ENCODE measurements at regions not wholly inside any gene's neighbourhood (a gene's known extent, or its start where the extent isn't known, plus 50 kb on each side); places are given as distances from the start of the nearest gene placed in this dataset.

- no peak overlapping the region for H2AFZ ChIP-seq (ENCODE audit: low read depth, low read length, poor library complexity, severe bottlenecking)
- H3K27ac ChIP-seq (ENCODE audit: low read depth, low read length): no peak overlapping the region
- H3K4me3 ChIP-seq (replicated peaks in 1 of 2; ENCODE audit: low read depth in 1 of 2, low read length in 2 of 2): no peak overlapping the region
- no peaks in the 10 kb centered on the region for H3K4me1 ChIP-seq (ENCODE audit: control insufficient read depth in 1 of 2, insufficient read depth in 2 of 2, low read length in 2 of 2)
- no peaks in the 10 kb centered on the region for H3K79me2 ChIP-seq (ENCODE audit: insufficient read depth, low read length)
- ChIA-PET POLR2A (no interaction called here), RAD21 (ENCODE audit: low non-redundant PET in 1 of 2, low total read pairs in 2 of 2, uncharacterized antibody in 2 of 2, unreplicated experiment in 2 of 2) (no interaction called here), CTCF (no interaction called here)
- intact Hi-C loops (cut with micrococcal nuclease): no loop called here
- ATAC-seq (no peak), DNase-seq (ENCODE audit: low read depth, low spot score) (no peak)
- no peak for TF ChIP-seq ELF1 (IDR thresholded peaks at IDR 0.05; ENCODE audit: borderline replicate concordance, low read depth)
- TF ChIP-seq SP1 (IDR thresholded peaks at IDR 0.05; ENCODE audit: low read depth): no peak
- TF ChIP-seq, protein P1, sequence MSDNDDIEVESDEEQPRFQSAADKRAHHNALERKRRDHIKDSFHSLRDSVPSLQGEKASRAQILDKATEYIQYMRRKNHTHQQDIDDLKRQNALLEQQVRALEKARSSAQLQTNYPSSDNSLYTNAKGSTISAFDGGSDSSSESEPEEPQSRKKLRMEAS (IDR thresholded peaks at IDR 0.05): no peak
- TF ChIP-seq ZBTB33 (IDR thresholded peaks at IDR 0.05; ENCODE audit: extremely low read depth, insufficient replicate concordance, low read length): no peak
- no peak for TF ChIP-seq EZH2 (IDR thresholded peaks at IDR 0.05)
- TF ChIP-seq TCF7L2 (IDR thresholded peaks at IDR 0.05; ENCODE audit: borderline replicate concordance, extremely low read depth, insufficient read depth, insufficient read length): no peak
- no peak for TF ChIP-seq POLR2A (IDR thresholded peaks at IDR 0.05; ENCODE audit: borderline replicate concordance, extremely low read depth, insufficient read depth, insufficient read length)
- TF ChIP-seq ATF3 (IDR thresholded peaks at IDR 0.05): no peak
- TF ChIP-seq RAD21 (IDR thresholded peaks at IDR 0.05; ENCODE audit: low read depth): no peak
- TF ChIP-seq JUND (IDR thresholded peaks at IDR 0.05): no peak
- TF ChIP-seq, protein P2, sequence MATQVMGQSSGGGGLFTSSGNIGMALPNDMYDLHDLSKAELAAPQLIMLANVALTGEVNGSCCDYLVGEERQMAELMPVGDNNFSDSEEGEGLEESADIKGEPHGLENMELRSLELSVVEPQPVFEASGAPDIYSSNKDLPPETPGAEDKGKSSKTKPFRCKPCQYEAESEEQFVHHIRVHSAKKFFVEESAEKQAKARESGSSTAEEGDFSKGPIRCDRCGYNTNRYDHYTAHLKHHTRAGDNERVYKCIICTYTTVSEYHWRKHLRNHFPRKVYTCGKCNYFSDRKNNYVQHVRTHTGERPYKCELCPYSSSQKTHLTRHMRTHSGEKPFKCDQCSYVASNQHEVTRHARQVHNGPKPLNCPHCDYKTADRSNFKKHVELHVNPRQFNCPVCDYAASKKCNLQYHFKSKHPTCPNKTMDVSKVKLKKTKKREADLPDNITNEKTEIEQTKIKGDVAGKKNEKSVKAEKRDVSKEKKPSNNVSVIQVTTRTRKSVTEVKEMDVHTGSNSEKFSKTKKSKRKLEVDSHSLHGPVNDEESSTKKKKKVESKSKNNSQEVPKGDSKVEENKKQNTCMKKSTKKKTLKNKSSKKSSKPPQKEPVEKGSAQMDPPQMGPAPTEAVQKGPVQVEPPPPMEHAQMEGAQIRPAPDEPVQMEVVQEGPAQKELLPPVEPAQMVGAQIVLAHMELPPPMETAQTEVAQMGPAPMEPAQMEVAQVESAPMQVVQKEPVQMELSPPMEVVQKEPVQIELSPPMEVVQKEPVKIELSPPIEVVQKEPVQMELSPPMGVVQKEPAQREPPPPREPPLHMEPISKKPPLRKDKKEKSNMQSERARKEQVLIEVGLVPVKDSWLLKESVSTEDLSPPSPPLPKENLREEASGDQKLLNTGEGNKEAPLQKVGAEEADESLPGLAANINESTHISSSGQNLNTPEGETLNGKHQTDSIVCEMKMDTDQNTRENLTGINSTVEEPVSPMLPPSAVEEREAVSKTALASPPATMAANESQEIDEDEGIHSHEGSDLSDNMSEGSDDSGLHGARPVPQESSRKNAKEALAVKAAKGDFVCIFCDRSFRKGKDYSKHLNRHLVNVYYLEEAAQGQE (IDR thresholded peaks at IDR 0.05; ENCODE audit: low read depth): no peak
- TF ChIP-seq POLR2AphosphoS5 (IDR thresholded peaks at IDR 0.05; ENCODE audit: low read depth, low read length): no peak
- no peak for TF ChIP-seq YY1 (IDR thresholded peaks at IDR 0.05; ENCODE audit: extremely low read depth, insufficient replicate concordance, low read depth, low read length)
- TF ChIP-seq SRF (IDR thresholded peaks at IDR 0.05; ENCODE audit: low read depth): no peak
- TF ChIP-seq EZH2phosphoT487 (IDR thresholded peaks at IDR 0.05; ENCODE audit: borderline replicate concordance): no peak
- no peak for TF ChIP-seq CBX3 (IDR thresholded peaks at IDR 0.05; ENCODE audit: low read depth)
- TF ChIP-seq ZFX (IDR thresholded peaks at IDR 0.05): no peak
- TF ChIP-seq ZNF274 (IDR thresholded peaks at IDR 0.05; ENCODE audit: low read depth, low read length): no peak
- TF ChIP-seq SIN3A (IDR thresholded peaks at IDR 0.05; ENCODE audit: low read depth): no peak
- no peak for TF ChIP-seq FOSL1 (IDR thresholded peaks at IDR 0.05; ENCODE audit: low read depth)
- H3K9me2 ChIP-seq (ENCODE audit: insufficient read depth): no peaks in the 10 kb centered on the region
- H3K36me3 ChIP-seq (ENCODE audit: control insufficient read depth in 1 of 2, insufficient read depth in 2 of 2, low read length in 2 of 2): no peaks in the 10 kb centered on the region
- no peak overlapping the region for H3K9ac ChIP-seq (ENCODE audit: low read length)
- H3K4me2 ChIP-seq (ENCODE audit: low read length): no peak overlapping the region
- H3K9me3 ChIP-seq (ENCODE audit: control insufficient read depth in 1 of 2, insufficient read depth in 1 of 2, low read depth in 1 of 2, low read length in 2 of 2): no peaks in the 10 kb centered on the region
- BruUV-seq (replicated peaks): no TSS peak
- no peaks in the 10 kb centered on the region for H3K27me3 ChIP-seq (ENCODE audit: insufficient read depth, low read length)
- no peaks in the 10 kb centered on the region for H4K20me1 ChIP-seq (ENCODE audit: insufficient read depth)
These were observed 80.8 kb upstream of the RPS6KA3 start for GRCh38 chrX:20347481-20347880.
